ENCODE measurements at regions not wholly inside any gene's neighbourhood (a gene's known extent, or its start where the extent isn't known, plus 50 kb on each side); places are given as distances from the start of the nearest gene placed in this dataset.

DNA sequence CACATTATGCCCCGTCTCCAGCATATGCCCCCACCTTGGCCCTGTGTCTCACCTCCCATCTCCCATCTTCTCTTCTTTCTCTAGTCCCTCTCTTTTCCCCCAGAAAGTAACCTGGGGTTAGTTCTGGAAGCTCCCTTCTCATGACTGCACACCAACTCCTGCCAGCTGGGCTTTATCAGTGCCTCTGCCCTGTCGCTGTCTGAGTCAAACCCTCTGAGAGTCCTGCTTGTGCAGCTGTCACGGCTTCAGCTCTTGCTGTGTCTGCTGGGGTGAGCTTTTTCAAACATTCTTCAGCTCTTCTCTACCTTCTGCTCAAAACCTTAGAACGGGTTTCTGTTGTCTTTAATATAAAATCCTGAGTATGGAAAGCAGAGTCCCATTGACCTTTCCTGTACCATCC lies 304.5 kb upstream of the B3GAT1 start:
- Histone ChIP-seq H3K9ac (ENCODE audit: low read length) (no peak overlapping the region), H3K9me3 (ENCODE audit: insufficient read depth, low read length) (no peaks in the 10 kb centered on the region), H4K20me1 (ENCODE audit: insufficient read depth, low read length) (no peaks in the 10 kb centered on the region), H3K4me1 (ENCODE audit: low read length) (no peaks in the 10 kb centered on the region), H3K79me2 (ENCODE audit: low read length) (no peaks in the 10 kb centered on the region), H3K27me3 (ENCODE audit: low read depth, low read length) (0 out of 2 replicates have a peak, but pooled peaks cover 6% of the 10 kb centered on the region), H3K4me2 (ENCODE audit: low read length) (no peak overlapping the region), H3K27ac (ENCODE audit: low read length) (no peak overlapping the region), H2AFZ (ENCODE audit: low read depth, low read length) (no peak overlapping the region), H3K36me3 (replicated peaks; ENCODE audit: low read depth, low read length) (no peaks in the 10 kb centered on the region), H3K4me3 (ENCODE audit: low read length) (no peak overlapping the region)
- TF ChIP-seq, protein P1, sequence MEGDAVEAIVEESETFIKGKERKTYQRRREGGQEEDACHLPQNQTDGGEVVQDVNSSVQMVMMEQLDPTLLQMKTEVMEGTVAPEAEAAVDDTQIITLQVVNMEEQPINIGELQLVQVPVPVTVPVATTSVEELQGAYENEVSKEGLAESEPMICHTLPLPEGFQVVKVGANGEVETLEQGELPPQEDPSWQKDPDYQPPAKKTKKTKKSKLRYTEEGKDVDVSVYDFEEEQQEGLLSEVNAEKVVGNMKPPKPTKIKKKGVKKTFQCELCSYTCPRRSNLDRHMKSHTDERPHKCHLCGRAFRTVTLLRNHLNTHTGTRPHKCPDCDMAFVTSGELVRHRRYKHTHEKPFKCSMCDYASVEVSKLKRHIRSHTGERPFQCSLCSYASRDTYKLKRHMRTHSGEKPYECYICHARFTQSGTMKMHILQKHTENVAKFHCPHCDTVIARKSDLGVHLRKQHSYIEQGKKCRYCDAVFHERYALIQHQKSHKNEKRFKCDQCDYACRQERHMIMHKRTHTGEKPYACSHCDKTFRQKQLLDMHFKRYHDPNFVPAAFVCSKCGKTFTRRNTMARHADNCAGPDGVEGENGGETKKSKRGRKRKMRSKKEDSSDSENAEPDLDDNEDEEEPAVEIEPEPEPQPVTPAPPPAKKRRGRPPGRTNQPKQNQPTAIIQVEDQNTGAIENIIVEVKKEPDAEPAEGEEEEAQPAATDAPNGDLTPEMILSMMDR (IDR thresholded peaks at IDR 0.05; ENCODE audit: low read depth, low read length): no peak
- no peak for TF ChIP-seq EZH2phosphoT487 (IDR thresholded peaks at IDR 0.05; ENCODE audit: low read depth)

DNA sequence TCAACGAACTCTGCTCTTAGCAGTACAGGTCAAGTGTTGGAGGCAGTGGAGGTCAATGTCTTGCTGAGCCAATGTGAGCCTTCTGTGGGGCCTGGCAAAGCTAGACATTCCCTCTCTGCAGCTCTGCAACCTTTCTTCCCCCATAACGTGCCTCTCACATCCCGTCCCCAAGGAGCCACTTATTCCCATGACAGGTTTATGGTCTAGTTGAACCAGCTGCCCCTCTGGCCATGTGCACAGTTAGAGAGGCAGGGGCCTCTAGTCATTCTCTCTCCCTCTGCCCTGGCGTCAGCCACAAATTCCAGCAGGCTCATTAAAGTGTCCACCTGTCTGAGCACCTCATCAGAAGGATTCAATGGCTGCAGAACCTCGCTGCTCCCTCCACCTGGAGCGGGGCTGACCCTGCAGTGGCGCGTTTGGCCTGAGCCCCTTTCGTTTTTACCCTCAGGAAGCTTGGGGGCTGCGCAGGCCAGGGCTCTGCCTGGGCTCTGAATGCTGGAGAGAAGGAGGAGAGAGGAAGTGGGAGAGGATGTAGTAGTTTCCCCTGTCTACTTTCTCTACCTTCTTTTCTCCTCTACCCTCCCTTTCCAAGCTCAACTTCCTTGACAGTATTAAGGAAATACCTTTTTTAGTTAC lies 302.1 kb upstream of the B3GAT1 start:
- H3K9me3 ChIP-seq (ENCODE audit: insufficient read depth, low read length): no peaks in the 10 kb centered on the region
- no peaks in the 10 kb centered on the region for H3K4me1 ChIP-seq (ENCODE audit: low read length)
- no peak overlapping the region for H3K9ac ChIP-seq (ENCODE audit: low read length)
- H3K4me2 ChIP-seq (ENCODE audit: low read length): no peak overlapping the region
- no peak overlapping the region for H2AFZ ChIP-seq (ENCODE audit: low read depth, low read length)
- H3K79me2 ChIP-seq (ENCODE audit: low read length): no peaks in the 10 kb centered on the region
- no peak for TF ChIP-seq EZH2phosphoT487 (IDR thresholded peaks at IDR 0.05; ENCODE audit: low read depth)
- TF ChIP-seq, protein P1 (IDR thresholded peaks at IDR 0.05; ENCODE audit: low read depth, low read length): no peak
- H3K36me3 ChIP-seq (replicated peaks; ENCODE audit: low read depth, low read length): no peaks in the 10 kb centered on the region
- 0 out of 2 replicates have a peak, but pooled peaks cover 6% of the 10 kb centered on the region for H3K27me3 ChIP-seq (ENCODE audit: low read depth, low read length)
- no peaks in the 10 kb centered on the region for H4K20me1 ChIP-seq (ENCODE audit: insufficient read depth, low read length)
- H3K27ac ChIP-seq (ENCODE audit: low read length): no peak overlapping the region
- H3K4me3 ChIP-seq (ENCODE audit: low read length): no peak overlapping the region

DNA sequence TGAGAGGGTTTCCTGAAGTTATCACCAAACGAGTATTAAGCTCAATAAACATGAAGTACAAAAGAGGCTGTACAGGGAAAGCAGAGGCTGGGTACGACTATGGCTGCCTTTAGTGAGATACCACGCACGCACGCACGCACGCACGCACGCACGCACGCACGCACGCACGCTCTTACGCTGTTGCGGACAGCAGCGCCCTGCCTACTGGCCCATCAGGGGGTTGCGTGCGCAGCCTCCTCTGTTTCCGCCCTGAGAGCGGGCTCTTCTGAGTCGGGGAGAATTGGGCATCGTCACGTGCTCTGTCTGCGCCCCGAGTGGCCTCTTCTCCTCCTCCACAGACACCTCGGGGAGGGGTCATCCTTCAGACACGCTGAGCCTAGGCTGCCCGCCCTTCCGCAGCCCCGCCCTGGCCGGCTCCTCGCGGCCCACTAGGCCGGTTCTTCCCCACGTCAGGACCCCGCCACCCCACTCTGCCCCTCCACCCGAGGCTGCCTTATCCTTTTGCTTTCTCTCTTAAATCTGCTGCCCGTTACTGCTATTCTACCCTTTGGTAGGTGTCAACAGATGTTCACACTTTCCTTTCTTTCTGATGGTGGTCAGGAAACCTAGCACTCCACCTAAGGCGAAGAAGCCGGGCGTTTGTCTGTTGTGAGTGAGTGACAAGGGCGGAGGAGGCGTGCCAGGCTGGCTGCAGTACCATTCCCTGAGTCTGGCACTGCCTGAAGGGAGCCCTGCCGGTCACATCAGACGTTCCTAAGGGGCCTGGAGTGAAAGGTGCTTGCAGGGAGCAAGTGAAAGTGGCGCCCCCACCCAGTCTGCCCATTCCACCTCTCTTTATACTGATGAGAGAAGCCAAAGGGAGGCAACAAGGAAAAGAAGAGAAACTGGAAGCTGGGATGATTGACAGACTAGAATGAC lies 300.4 kb upstream of the B3GAT1 start:
- H3K27ac ChIP-seq (ENCODE audit: low read length): no peak overlapping the region
- no peak for TF ChIP-seq EZH2phosphoT487 (IDR thresholded peaks at IDR 0.05; ENCODE audit: low read depth)
- TF ChIP-seq, protein P1 (IDR thresholded peaks at IDR 0.05; ENCODE audit: low read depth, low read length): no peak
- no peak overlapping the region for H3K4me3 ChIP-seq (ENCODE audit: low read length)
- H3K27me3 ChIP-seq (ENCODE audit: low read depth, low read length): peaks cover 9% of the 10 kb centered on the region; the same call in 1 of the 2 replicates
- H4K20me1 ChIP-seq (ENCODE audit: insufficient read depth, low read length): no peaks in the 10 kb centered on the region
- H3K4me2 ChIP-seq (ENCODE audit: low read length): no peak overlapping the region
- no peaks in the 10 kb centered on the region for H3K9me3 ChIP-seq (ENCODE audit: insufficient read depth, low read length)
- H3K36me3 ChIP-seq (replicated peaks; ENCODE audit: low read depth, low read length): no peaks in the 10 kb centered on the region
- no peak overlapping the region for H2AFZ ChIP-seq (ENCODE audit: low read depth, low read length)
- no peak overlapping the region for H3K9ac ChIP-seq (ENCODE audit: low read length)
- no peaks in the 10 kb centered on the region for H3K79me2 ChIP-seq (ENCODE audit: low read length)
- H3K4me1 ChIP-seq (ENCODE audit: low read length): no peaks in the 10 kb centered on the region

DNA sequence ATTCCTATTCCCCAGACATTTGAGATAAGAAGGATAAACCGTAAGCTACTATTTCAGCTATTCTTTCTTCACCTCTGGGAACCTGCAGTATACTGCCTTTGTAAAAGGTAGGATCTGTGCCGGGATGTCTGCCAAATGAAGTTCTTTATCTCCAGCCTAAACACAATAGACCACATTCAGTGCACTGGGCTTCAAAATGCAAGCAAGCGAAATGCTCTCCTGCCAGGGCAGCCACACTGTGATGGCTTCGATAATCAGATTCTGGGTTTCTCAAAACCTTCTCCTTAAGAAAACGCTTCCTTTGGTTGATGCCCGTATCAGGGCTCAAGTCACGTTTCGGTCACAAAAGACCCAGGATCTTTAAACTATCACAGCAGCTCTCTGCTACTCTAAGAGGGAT lies 299.5 kb upstream of the B3GAT1 start:
- no peaks in the 10 kb centered on the region for H3K79me2 ChIP-seq (ENCODE audit: low read length)
- no peak overlapping the region for H3K4me2 ChIP-seq (ENCODE audit: low read length)
- no peaks in the 10 kb centered on the region for H3K36me3 ChIP-seq (replicated peaks; ENCODE audit: low read depth, low read length)
- no peak overlapping the region for H3K27ac ChIP-seq (ENCODE audit: low read length)
- H3K4me3 ChIP-seq (ENCODE audit: low read length): no peak overlapping the region
- no peaks in the 10 kb centered on the region for H3K9me3 ChIP-seq (ENCODE audit: insufficient read depth, low read length)
- H3K27me3 ChIP-seq (ENCODE audit: low read depth, low read length): peaks cover 6% of the 10 kb centered on the region; the same call in 1 of the 2 replicates
- TF ChIP-seq, protein P1 (IDR thresholded peaks at IDR 0.05; ENCODE audit: low read depth, low read length): no peak
- no peak for TF ChIP-seq EZH2phosphoT487 (IDR thresholded peaks at IDR 0.05; ENCODE audit: low read depth)
- H4K20me1 ChIP-seq (ENCODE audit: insufficient read depth, low read length): no peaks in the 10 kb centered on the region
- no peak overlapping the region for H2AFZ ChIP-seq (ENCODE audit: low read depth, low read length)
- no peak overlapping the region for H3K9ac ChIP-seq (ENCODE audit: low read length)
- no peaks in the 10 kb centered on the region for H3K4me1 ChIP-seq (ENCODE audit: low read length)
